A549 (cell line): ENCODE measurements at regions not wholly inside any gene's neighbourhood (a gene's known extent, or its start where the extent isn't known, plus 50 kb on each side); places are given as distances from the start of the nearest gene placed in this dataset.

ENCODE experiments used
- ATAC-seq, 2 experiments: fragments of 200-7000 bp in 1 of 2; fragments of >200 bp in 1 of 2; cut with Nextera tagmentation in 1 of 2; cut with Tn5 transposase in 1 of 2; 3 replicates each; pipeline versions ENCODE4 v1.8.0 to v1.9.1; 2018 to 2020; ENCODE audit warnings: mild to moderate bottlenecking in 1 of 2, moderate library complexity in 1 of 2
- CTCF ChIA-PET: fragments of 300-600 bp; sonication (Branson Sonifier 250); formaldehyde crosslinking; extraction: SDS; loops from one replicate; lab custom pipeline; 2021; ENCODE audit warnings: antibody characterized with exemption, inconsistent platforms; lab: Yijun Ruan, JAX
- POLR2A ChIA-PET: fragments of 350-600 bp; formaldehyde crosslinking; extraction: SDS; loops from one replicate; lab custom pipeline; 2021; ENCODE audit warnings: antibody characterized with exemption, inconsistent platforms; lab: Yijun Ruan, JAX
- DNase-seq, 2 experiments: peaks; one replicate each; pipeline versions ENCODE4 v3.0.0 to v3.0.0-alpha.2; 2011 to 2016; ENCODE audit warnings: low read depth in 1 of 2, low spot score in 1 of 2
- FAIRE-seq: peaks from 2 replicates; lab custom pipeline; 2011; peaks lifted over from hg19 to GRCh38; lab: Jason Lieb, UNC
- H3K27ac ChIP-seq, 2 experiments: fragments of >200 bp; sonication (Bioruptor Twin); formaldehyde crosslinking; 3 replicates each; pipeline ENCODE4 v1.5.1; 2016 to 2017
- H3K4me1 ChIP-seq: fragments of >200 bp; sonication (Bioruptor Twin); formaldehyde crosslinking; 3 replicates; pipeline ENCODE4 v1.6.1; 2016
- H3K4me2 ChIP-seq: fragments of >200 bp; sonication (Bioruptor Twin); formaldehyde crosslinking; 3 replicates; pipeline ENCODE4 v1.6.1; 2016
- H3K4me3 ChIP-seq: fragments of >200 bp; sonication (Bioruptor Twin); formaldehyde crosslinking; 3 replicates; pipeline ENCODE4 v1.5.1; 2016
- H3K9me3 ChIP-seq: fragments of >200 bp; sonication (Bioruptor Twin); formaldehyde crosslinking; 3 replicates; pipeline ENCODE4 v1.6.1; 2016
- BHLHE40 ChIP-seq: IDR thresholded peaks from 2 replicates; pipeline ENCODE4 v1.6.1; 2012; ENCODE audit warnings: low read depth, low read length, inconsistent platforms
- CBX2 ChIP-seq: fragments of 200-600 bp; sonication (generic); IDR thresholded peaks from 2 replicates; pipeline ENCODE4 v1.6.1; 2016; ENCODE audit warnings: low read depth, mild to moderate bottlenecking, borderline replicate concordance
- CEBPB ChIP-seq, 2 experiments: fragments of >200 bp in 1 of 2; sonication (Bioruptor Twin) in 1 of 2; formaldehyde crosslinking in 1 of 2; IDR thresholded peaks; 2 replicates each; pipeline ENCODE4 v1.6.1; 2012 to 2016
- CHD2 ChIP-seq: fragments of 150-350 bp; IDR thresholded peaks from 2 replicates; pipeline ENCODE4 v1.6.1; 2014; ENCODE audit warnings: low read length; ENCODE audit not compliant: partially characterized antibody
- CHD4 ChIP-seq: fragments of 200-600 bp; sonication (generic); IDR thresholded peaks from 2 replicates; pipeline ENCODE4 v1.6.1; 2016; ENCODE audit warnings: antibody characterized with exemption, mild to moderate bottlenecking, borderline replicate concordance
- CTCF ChIP-seq: fragments of >200 bp; sonication (Bioruptor Twin); formaldehyde crosslinking; IDR thresholded peaks from 3 replicates; pipeline ENCODE4 v1.5.1; 2016
- E2F6 ChIP-seq: IDR thresholded peaks from 2 replicates; pipeline ENCODE4 v1.6.1; 2012; ENCODE audit warnings: low read depth, borderline replicate concordance
- EHMT2 ChIP-seq: fragments of 200-600 bp; sonication (generic); IDR thresholded peaks from 2 replicates; pipeline ENCODE4 v1.6.1; 2016; ENCODE audit warnings: antibody characterized with exemption, low read depth, mild to moderate bottlenecking, moderate library complexity
- ELK1 ChIP-seq: fragments of 150-350 bp; IDR thresholded peaks from 2 replicates; pipeline ENCODE4 v1.6.1; 2014; ENCODE audit warnings: low read depth, mild to moderate bottlenecking, low read length
- HDAC2 ChIP-seq: fragments of 200-600 bp; sonication (generic); IDR thresholded peaks from 2 replicates; pipeline ENCODE4 v1.6.1; 2016
- JUN ChIP-seq, 2 experiments: fragments of >200 bp; sonication (Bioruptor Twin); formaldehyde crosslinking; IDR thresholded peaks; 2 replicates in 1 of 2; 3 replicates in 1 of 2; pipeline ENCODE4 v1.6.1; 2016 to 2017
- KDM1A ChIP-seq: fragments of 200-600 bp; sonication (generic); IDR thresholded peaks from 2 replicates; pipeline ENCODE4 v1.6.1; 2016; ENCODE audit warnings: low read depth, mild to moderate bottlenecking
- KDM5A ChIP-seq: fragments of 200-600 bp; sonication (generic); IDR thresholded peaks from 2 replicates; pipeline ENCODE4 v1.6.1; 2016; ENCODE audit warnings: antibody characterized with exemption, mild to moderate bottlenecking
- POLR2AphosphoS2 ChIP-seq: conservative IDR thresholded peaks from 2 replicates; pipeline ENCODE4 v1.6.1; 2012; ENCODE audit warnings: low read length, improper control_type of control experiment, inconsistent platforms
- TFCP2L1 ChIP-seq: fragments of 250-450 bp; sonication (Bioruptor Pico); IDR thresholded peaks from 2 replicates; pipeline ENCODE4 v1.5.0; 2021; ENCODE audit warnings: mild to moderate bottlenecking
- ZNF302 ChIP-seq: fragments of 250-450 bp; sonication (Bioruptor Pico); IDR thresholded peaks from 2 replicates; pipeline ENCODE4 v1.9.0; 2021; ENCODE audit warnings: inconsistent platforms, mild to moderate bottlenecking, moderate library complexity
- ZSCAN20 ChIP-seq: fragments of 250-450 bp; sonication (Bioruptor Pico); IDR thresholded peaks from 2 replicates; pipeline ENCODE4 v1.8.0; 2022; ENCODE audit warnings: mild to moderate bottlenecking, moderate library complexity
- WGBS: methylation state at CpG from one replicate; pipeline ENCODE4 v1.1.6; 2017; ENCODE audit errors: missing lambda C conversion rate; 5-methylcytosine and 5-hydroxymethylcytosine counted together
- TF ChIP-seq, protein P1 (sequence below): IDR thresholded peaks from 2 replicates; pipeline ENCODE4 v1.6.1; 2012

DNA sequence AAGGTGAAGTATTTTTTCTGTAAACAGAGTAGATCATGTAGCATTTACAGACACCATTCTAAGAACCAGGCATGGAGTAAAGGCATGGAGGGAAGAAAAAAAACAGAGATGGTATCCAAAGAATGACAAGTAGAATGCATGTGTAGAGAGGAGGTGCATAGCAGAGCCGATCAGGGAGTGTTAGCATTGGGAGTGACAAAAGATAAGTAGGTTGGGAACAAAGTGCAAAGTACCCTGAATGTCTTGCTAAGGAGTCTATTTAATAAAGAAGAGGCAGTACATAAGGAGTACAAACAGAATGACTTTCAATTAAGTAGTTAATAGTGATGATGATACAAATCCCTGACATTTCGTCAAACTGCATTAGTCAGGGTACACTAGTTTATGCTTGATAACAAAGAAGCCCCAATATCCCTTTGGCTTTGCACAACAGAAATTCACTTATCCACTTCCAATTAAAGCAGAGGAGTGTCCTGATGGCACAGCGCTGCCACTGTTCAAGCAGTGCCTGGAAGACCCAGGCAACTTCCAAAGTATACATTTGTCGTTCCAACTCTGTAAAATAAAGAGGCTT lies 371.5 kb downstream of the TNS3 start:
- POLR2A ChIA-PET = no interaction called here
- FAIRE-seq (no peak), DNase-seq (no peak), ATAC-seq (no peak)
- WGBS = 58% methylated on average over 4 of the region's 4 CpGs
- Histone ChIP-seq H3K4me2 (no peak overlapping the region), H3K4me3 (no peak overlapping the region), H3K9me3 (peaks cover 9% of the 10 kb centered on the region; the same call in 1 of the 3 replicates), H3K27ac (no peak overlapping the region), H3K4me1 (no peaks in the 10 kb centered on the region)
- CTCF ChIA-PET = interaction anchor here (0.9 to 1.5 kb wide), 2 partner anchors 8 to 44 kb away, joined by 3 read pairs; no protein-coding TSS in a partner anchor
- TF ChIP-seq JUN (IDR thresholded peaks at IDR 0.05) (no peak), ZNF302 (CRISPR knock-in tag) (no peak), KDM1A (no peak), KDM5A (no peak), CBX2 (no peak), POLR2AphosphoS2 (no peak), CHD4 (no peak), CEBPB (IDR thresholded peaks at IDR 0.05) (no peak), ELK1 (no peak), E2F6 (no peak), ZSCAN20 (CRISPR knock-in tag) (no peak), CTCF (no peak), TFCP2L1 (CRISPR knock-in tag) (no peak)
- TF ChIP-seq, protein P1, sequence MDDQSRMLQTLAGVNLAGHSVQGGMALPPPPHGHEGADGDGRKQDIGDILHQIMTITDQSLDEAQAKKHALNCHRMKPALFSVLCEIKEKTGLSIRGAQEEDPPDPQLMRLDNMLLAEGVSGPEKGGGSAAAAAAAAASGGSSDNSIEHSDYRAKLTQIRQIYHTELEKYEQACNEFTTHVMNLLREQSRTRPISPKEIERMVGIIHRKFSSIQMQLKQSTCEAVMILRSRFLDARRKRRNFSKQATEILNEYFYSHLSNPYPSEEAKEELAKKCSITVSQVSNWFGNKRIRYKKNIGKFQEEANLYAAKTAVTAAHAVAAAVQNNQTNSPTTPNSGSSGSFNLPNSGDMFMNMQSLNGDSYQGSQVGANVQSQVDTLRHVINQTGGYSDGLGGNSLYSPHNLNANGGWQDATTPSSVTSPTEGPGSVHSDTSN = no peak

DNA sequence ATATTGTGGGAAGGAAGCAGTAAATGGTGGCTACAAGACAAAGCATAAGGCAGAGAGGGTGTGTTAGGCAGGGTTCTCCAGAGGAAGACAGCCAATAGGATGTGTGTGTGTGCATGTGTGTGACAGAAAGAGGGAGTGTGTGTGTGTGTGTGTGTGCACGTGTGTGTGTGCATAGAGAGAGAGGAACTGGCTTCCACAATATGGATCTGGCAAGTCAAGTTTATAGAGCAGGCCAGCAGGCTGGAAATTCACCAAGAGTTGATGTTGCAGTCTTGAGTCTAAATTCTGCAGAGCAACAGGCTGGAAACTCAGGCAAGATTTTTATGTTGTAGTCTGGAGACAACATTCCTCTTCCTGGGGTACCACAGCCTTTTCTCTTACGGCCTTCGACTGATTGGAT lies 374.0 kb downstream of the TNS3 start:
- WGBS = 63% methylated on average over 3 of the region's 3 CpGs
- TF ChIP-seq EHMT2 (no peak), CHD2 (no peak), ELK1 (no peak), BHLHE40 (no peak), HDAC2 (no peak)
- no peaks in the 10 kb centered on the region for H3K4me1 ChIP-seq
- ATAC-seq (no peak), FAIRE-seq (no peak), DNase-seq (no peak)
- H3K27ac ChIP-seq = no peak overlapping the region
- ChIA-PET POLR2A (no interaction called here), CTCF (interaction anchor here (1.5 kb wide), 1 partner anchor 28 kb away, joined by 5 read pairs; no protein-coding TSS in a partner anchor)
- peaks cover 9% of the 10 kb centered on the region; the same call in 1 of the 3 replicates for H3K9me3 ChIP-seq
- no peak overlapping the region for H3K4me3 ChIP-seq
- H3K4me2 ChIP-seq = no peak overlapping the region
